SK-N-SH (cell line): ENCODE measurements at regions not wholly inside any gene's neighbourhood (a gene's known extent, or its start where the extent isn't known, plus 50 kb on each side); places are given as distances from the start of the nearest gene placed in this dataset.

ENCODE experiments used
- CTCF ChIA-PET: fragments of 300-600, 350-600 bp; formaldehyde crosslinking; extraction: SDS; loops from one replicate; lab custom pipeline; 2021; lab: Yijun Ruan, JAX
- POLR2A ChIA-PET: fragments of 350-600 bp; sonication (Branson Sonifier 250); formaldehyde crosslinking; extraction: SDS; loops from one replicate; lab custom pipeline; 2020; ENCODE audit warnings: antibody characterized with exemption, inconsistent platforms; lab: Yijun Ruan, JAX
- DNase-seq: peaks from one replicate; pipeline ENCODE4 v3.0.0; 2012
- H2AFZ ChIP-seq: fragments of 200-600 bp; sonication (generic); 2 replicates; pipeline ENCODE4 v1.8.1; 2016; ENCODE audit warnings: antibody characterized with exemption, mild to moderate bottlenecking, low read depth
- H3F3A ChIP-seq: fragments of 200-600 bp; sonication (generic); replicated peaks from 2 replicates; pipeline ENCODE3; 2016; ENCODE audit warnings: antibody characterized with exemption, mild to moderate bottlenecking; ENCODE audit not compliant: insufficient read depth
- H3K27ac ChIP-seq, 2 experiments: fragments of 200-500 bp in 1 of 2; fragments of 200-600 bp in 1 of 2; sonication (Bioruptor generic) in 1 of 2; sonication (generic), shearing (Covaris generic) in 1 of 2; 2 replicates each; pipeline versions ENCODE4 v1.5.1 to v1.6.1; 2014 to 2016; ENCODE audit warnings: low read depth in 2 of 2, inconsistent platforms in 1 of 2, low read length in 1 of 2, mild to moderate bottlenecking in 1 of 2, mixed read lengths in 1 of 2
- H3K27me3 ChIP-seq: fragments of 200-600 bp; sonication (generic), shearing (Covaris generic); 2 replicates; pipeline ENCODE4 v1.6.1; 2016; ENCODE audit warnings: mixed run types; ENCODE audit not compliant: insufficient read depth
- H3K36me3 ChIP-seq, 2 experiments: fragments of 200-500 bp in 1 of 2; fragments of 200-600 bp in 1 of 2; sonication (Bioruptor generic) in 1 of 2; sonication (generic) in 1 of 2; replicated peaks in 1 of 2; 2 replicates each; pipeline versions ENCODE3 to v1.5.1; 2014 to 2016; ENCODE audit warnings: low read length in 1 of 2, mild to moderate bottlenecking in 1 of 2; ENCODE audit not compliant: insufficient read depth in 2 of 2, control insufficient read depth in 1 of 2
- H3K4me1 ChIP-seq, 2 experiments: fragments of 200-500 bp in 1 of 2; fragments of 200-600 bp in 1 of 2; sonication (Bioruptor generic) in 1 of 2; sonication (generic), shearing (Covaris generic) in 1 of 2; 2 replicates each; pipeline versions ENCODE4 v1.5.1 to v1.6.1; 2014 to 2016; ENCODE audit warnings: low read depth in 1 of 2, low read length in 1 of 2, mixed run types in 1 of 2; ENCODE audit not compliant: insufficient read depth in 2 of 2, control insufficient read depth in 1 of 2
- H3K4me2 ChIP-seq: fragments of 200-600 bp; sonication (generic), shearing (Covaris generic); 2 replicates; pipeline ENCODE4 v1.6.1; 2017; ENCODE audit warnings: mixed run types
- H3K4me3 ChIP-seq, 2 experiments: fragments of 200-500 bp in 1 of 2; fragments of 200-600 bp in 1 of 2; sonication (Bioruptor generic) in 1 of 2; sonication (generic), shearing (Covaris generic) in 1 of 2; 2 replicates each; pipeline versions ENCODE4 v1.5.1 to v1.8.1; 2014 to 2016; ENCODE audit warnings: low read depth in 2 of 2, inconsistent platforms in 1 of 2, low read length in 1 of 2, mild to moderate bottlenecking in 1 of 2, mixed read lengths in 1 of 2, moderate library complexity in 1 of 2
- H3K79me2 ChIP-seq: fragments of 200-600 bp; sonication (generic); 2 replicates; pipeline ENCODE4 v1.8.1; 2017; ENCODE audit warnings: mild to moderate bottlenecking; ENCODE audit not compliant: insufficient read depth
- H3K9ac ChIP-seq: fragments of 200-600 bp; sonication (generic); 2 replicates; pipeline ENCODE4 v1.6.1; 2017; ENCODE audit warnings: mixed run types
- H3K9me2 ChIP-seq: fragments of 200-600 bp; sonication (generic); 2 replicates; pipeline ENCODE4 v1.6.1; 2017; ENCODE audit warnings: mixed run types
- H3K9me3 ChIP-seq: fragments of 200-600 bp; sonication (generic); 2 replicates; pipeline ENCODE4 v1.6.1; 2017; ENCODE audit warnings: mixed run types, mild to moderate bottlenecking, moderate library complexity
- H4K20me1 ChIP-seq: fragments of 200-600 bp; sonication (generic); 2 replicates; pipeline ENCODE4 v1.6.1; 2017; ENCODE audit warnings: mild to moderate bottlenecking, mixed run types; ENCODE audit not compliant: insufficient read depth
- CHD2 ChIP-seq: fragments of 150-350 bp; IDR thresholded peaks from 2 replicates; pipeline ENCODE4 v1.6.1; 2018; ENCODE audit warnings: low read length; ENCODE audit not compliant: partially characterized antibody
- CTCF ChIP-seq: fragments of 200-600 bp; sonication (generic); IDR thresholded peaks from 2 replicates; pipeline ENCODE4 v1.6.1; 2017; ENCODE audit warnings: antibody characterized with exemption, mild to moderate bottlenecking, moderate library complexity
- ELF1 ChIP-seq: IDR thresholded peaks from 2 replicates; pipeline ENCODE4 v1.4.0; 2012
- EP300 ChIP-seq, 2 experiments: IDR thresholded peaks; 2 replicates each; pipeline versions ENCODE4 v1.4.0 to v1.6.1; 2012; ENCODE audit warnings: borderline replicate concordance in 1 of 2, low read depth in 1 of 2, low read length in 1 of 2
- EZH2phosphoT487 ChIP-seq: fragments of 200-600 bp; sonication (generic); IDR thresholded peaks from 2 replicates; pipeline ENCODE4 v1.6.1; 2017; ENCODE audit warnings: low read depth, mixed run types, mild to moderate bottlenecking, antibody characterized with exemption, moderate library complexity, borderline replicate concordance
- FOSL2 ChIP-seq: IDR thresholded peaks from 2 replicates; pipeline ENCODE4 v1.4.0; 2012; ENCODE audit warnings: low read depth, mild to moderate bottlenecking, moderate library complexity, borderline replicate concordance
- FOXJ3 ChIP-seq: sonication (generic); formaldehyde crosslinking; IDR thresholded peaks from 2 replicates; pipeline ENCODE4 v1.5.1; 2020; ENCODE audit warnings: mild to moderate bottlenecking, missing genetic modification reagents
- GABPA ChIP-seq: IDR thresholded peaks from 2 replicates; pipeline ENCODE4 v1.4.0; 2012; ENCODE audit warnings: low read depth, mild to moderate bottlenecking
- MXI1 ChIP-seq: IDR thresholded peaks from 2 replicates; pipeline ENCODE4 v1.6.1; 2012; ENCODE audit warnings: mild to moderate bottlenecking, low read depth, low read length, improper control_type of control experiment
- NRF1 ChIP-seq: IDR thresholded peaks from 2 replicates; pipeline ENCODE4 v1.6.1; 2012; ENCODE audit warnings: low read depth, mild to moderate bottlenecking, low read length
- POLR2AphosphoS5 ChIP-seq: IDR thresholded peaks from 2 replicates; pipeline ENCODE4 v1.6.1; 2012; ENCODE audit warnings: low read depth, low read length
- RCOR1 ChIP-seq: fragments of 150-350 bp; IDR thresholded peaks from 2 replicates; pipeline ENCODE4 v1.6.1; 2017; ENCODE audit warnings: antibody characterized with exemption, low read length
- RXRA ChIP-seq: IDR thresholded peaks from 2 replicates; pipeline ENCODE4 v1.4.0; 2012; ENCODE audit warnings: low read depth, mild to moderate bottlenecking, borderline replicate concordance
- TEAD4 ChIP-seq: IDR thresholded peaks from 2 replicates; pipeline ENCODE4 v1.4.0; 2012; ENCODE audit warnings: mild to moderate bottlenecking, borderline replicate concordance; ENCODE audit not compliant: insufficient read depth
- YY1 ChIP-seq: IDR thresholded peaks from 2 replicates; pipeline ENCODE4 v1.4.0; 2012; ENCODE audit warnings: low read depth, mild to moderate bottlenecking
- WGBS: methylation state at CpG from one replicate; pipeline ENCODE4 v1.1.6; 2017; ENCODE audit warnings: low lambda C conversion rate; 5-methylcytosine and 5-hydroxymethylcytosine counted together
- TF ChIP-seq, protein P1 (sequence below): IDR thresholded peaks from 2 replicates; pipeline ENCODE4; 2012
- TF ChIP-seq, protein P2 (sequence below): IDR thresholded peaks from 2 replicates; pipeline ENCODE4 v1.6.1; 2012; ENCODE audit warnings: mild to moderate bottlenecking, low read depth, low read length, moderate library complexity

DNA sequence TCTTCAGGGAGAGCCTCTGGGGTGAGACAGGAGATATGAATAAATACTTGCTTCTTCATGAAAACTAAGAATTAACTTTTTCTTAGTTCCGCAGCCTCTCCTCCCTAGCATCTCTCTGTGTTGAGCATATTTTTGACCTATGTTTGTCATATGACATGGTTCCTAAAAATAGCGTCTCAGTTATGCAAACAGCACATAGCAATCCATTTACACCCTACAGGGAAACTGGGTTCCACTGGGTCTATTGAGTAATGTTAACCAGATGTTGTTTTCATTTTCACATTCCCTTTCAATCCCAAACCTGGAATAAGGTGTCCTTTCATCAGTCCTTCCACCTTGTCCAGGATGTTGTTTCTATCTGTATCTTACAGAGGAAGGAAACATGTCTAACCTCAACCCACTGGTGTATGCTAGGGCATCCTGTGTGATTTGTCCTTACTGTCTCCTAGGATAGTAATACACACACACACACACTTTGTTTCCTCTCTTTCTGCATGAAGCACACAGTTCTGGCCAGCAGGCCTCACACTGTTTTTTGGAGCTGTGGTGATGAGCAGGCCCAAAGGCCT, 1543.5 kb downstream of the AACS start:
- TF ChIP-seq CTCF, result no peak
- no peak for TF ChIP-seq CHD2
- TF ChIP-seq EZH2phosphoT487, result no peak
- TF ChIP-seq, protein P1, sequence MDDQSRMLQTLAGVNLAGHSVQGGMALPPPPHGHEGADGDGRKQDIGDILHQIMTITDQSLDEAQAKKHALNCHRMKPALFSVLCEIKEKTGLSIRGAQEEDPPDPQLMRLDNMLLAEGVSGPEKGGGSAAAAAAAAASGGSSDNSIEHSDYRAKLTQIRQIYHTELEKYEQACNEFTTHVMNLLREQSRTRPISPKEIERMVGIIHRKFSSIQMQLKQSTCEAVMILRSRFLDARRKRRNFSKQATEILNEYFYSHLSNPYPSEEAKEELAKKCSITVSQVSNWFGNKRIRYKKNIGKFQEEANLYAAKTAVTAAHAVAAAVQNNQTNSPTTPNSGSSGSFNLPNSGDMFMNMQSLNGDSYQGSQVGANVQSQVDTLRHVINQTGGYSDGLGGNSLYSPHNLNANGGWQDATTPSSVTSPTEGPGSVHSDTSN, result no peak
- TF ChIP-seq ELF1, result no peak
- TF ChIP-seq, protein P2, sequence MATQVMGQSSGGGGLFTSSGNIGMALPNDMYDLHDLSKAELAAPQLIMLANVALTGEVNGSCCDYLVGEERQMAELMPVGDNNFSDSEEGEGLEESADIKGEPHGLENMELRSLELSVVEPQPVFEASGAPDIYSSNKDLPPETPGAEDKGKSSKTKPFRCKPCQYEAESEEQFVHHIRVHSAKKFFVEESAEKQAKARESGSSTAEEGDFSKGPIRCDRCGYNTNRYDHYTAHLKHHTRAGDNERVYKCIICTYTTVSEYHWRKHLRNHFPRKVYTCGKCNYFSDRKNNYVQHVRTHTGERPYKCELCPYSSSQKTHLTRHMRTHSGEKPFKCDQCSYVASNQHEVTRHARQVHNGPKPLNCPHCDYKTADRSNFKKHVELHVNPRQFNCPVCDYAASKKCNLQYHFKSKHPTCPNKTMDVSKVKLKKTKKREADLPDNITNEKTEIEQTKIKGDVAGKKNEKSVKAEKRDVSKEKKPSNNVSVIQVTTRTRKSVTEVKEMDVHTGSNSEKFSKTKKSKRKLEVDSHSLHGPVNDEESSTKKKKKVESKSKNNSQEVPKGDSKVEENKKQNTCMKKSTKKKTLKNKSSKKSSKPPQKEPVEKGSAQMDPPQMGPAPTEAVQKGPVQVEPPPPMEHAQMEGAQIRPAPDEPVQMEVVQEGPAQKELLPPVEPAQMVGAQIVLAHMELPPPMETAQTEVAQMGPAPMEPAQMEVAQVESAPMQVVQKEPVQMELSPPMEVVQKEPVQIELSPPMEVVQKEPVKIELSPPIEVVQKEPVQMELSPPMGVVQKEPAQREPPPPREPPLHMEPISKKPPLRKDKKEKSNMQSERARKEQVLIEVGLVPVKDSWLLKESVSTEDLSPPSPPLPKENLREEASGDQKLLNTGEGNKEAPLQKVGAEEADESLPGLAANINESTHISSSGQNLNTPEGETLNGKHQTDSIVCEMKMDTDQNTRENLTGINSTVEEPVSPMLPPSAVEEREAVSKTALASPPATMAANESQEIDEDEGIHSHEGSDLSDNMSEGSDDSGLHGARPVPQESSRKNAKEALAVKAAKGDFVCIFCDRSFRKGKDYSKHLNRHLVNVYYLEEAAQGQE, result no peak
- TF ChIP-seq FOXJ3 (CRISPR knock-in tag), result no peak
- no peak for TF ChIP-seq RXRA
- TF ChIP-seq POLR2AphosphoS5, result no peak
- TF ChIP-seq GABPA, result no peak
- TF ChIP-seq NRF1, result no peak
- no peak for TF ChIP-seq RCOR1
- TF ChIP-seq EP300 (IDR thresholded peaks at IDR 0.05; ENCODE audit: borderline replicate concordance in 1 of 2, low read depth in 1 of 2, low read length in 1 of 2), result no peak
- no peak for TF ChIP-seq YY1
- no peak for TF ChIP-seq FOSL2
- no peak for TF ChIP-seq MXI1
- no peak for TF ChIP-seq TEAD4
- CTCF ChIA-PET, result no interaction called here
- Histone ChIP-seq H3K9me3 (no peaks in the 10 kb centered on the region), H3F3A (no peaks in the 10 kb centered on the region), H3K9me2 (no peaks in the 10 kb centered on the region), H3K4me1 (no peaks in the 10 kb centered on the region), H2AFZ (no peak overlapping the region), H3K4me3 (no peak overlapping the region), H3K79me2 (no peaks in the 10 kb centered on the region), H3K27me3 (no peaks in the 10 kb centered on the region), H3K4me2 (no peak overlapping the region), H4K20me1 (no peaks in the 10 kb centered on the region), H3K27ac (no peak overlapping the region), H3K9ac (no peak overlapping the region), H3K36me3 (no peaks in the 10 kb centered on the region)
- DNase-seq, result no peak
- WGBS, result 74% methylated on average over 2 of the region's 2 CpGs
- POLR2A ChIA-PET, result no interaction called here
